ENCODE measurements at regions not wholly inside any gene's neighbourhood (a gene's known extent, or its start where the extent isn't known, plus 50 kb on each side); places are given as distances from the start of the nearest gene placed in this dataset.

GRCh38 chr7:30212701-30213111 lies 71.7 kb upstream of the ZNRF2 start:
- no TSS peak for BruUV-seq (replicated peaks)
- TF ChIP-seq CTCF (IDR thresholded peaks at IDR 0.05; ENCODE audit: insufficient read depth in 1 of 2, low read depth in 1 of 2, low read length in 1 of 2, severe bottlenecking in 1 of 2, unreplicated experiment in 1 of 2): no peak
- no peaks in the 10 kb centered on the region for H3K9me3 ChIP-seq
- no peaks in the 10 kb centered on the region for H3K36me3 ChIP-seq (ENCODE audit: control insufficient read depth, insufficient read depth, low read length)
- Mint-ChIP-seq H3K36me3 (ENCODE audit: insufficient read depth, unreplicated experiment) (no peaks in the 10 kb centered on the region), H3K27ac (ENCODE audit: unreplicated experiment) (no peak overlapping the region), H3K9me3 (ENCODE audit: unreplicated experiment) (no peaks in the 10 kb centered on the region), H3K27me3 (ENCODE audit: insufficient read depth, unreplicated experiment) (peaks cover 17% of the 10 kb centered on the region), H3K4me1 (ENCODE audit: low read depth, unreplicated experiment) (no peaks in the 10 kb centered on the region), H3K4me3 (ENCODE audit: unreplicated experiment) (no peak overlapping the region)
- H3K4me3 ChIP-seq (ENCODE audit: low read depth, low read length): no peak overlapping the region
- CTCF ChIA-PET: no interaction called here
- no peaks in the 10 kb centered on the region for H3K4me1 ChIP-seq
- no peak for DNase-seq
- POLR2A ChIA-PET: no interaction called here
- intact Hi-C loops (cut with micrococcal nuclease; ENCODE audit: unreplicated experiment): no loop called here
- no peaks in the 10 kb centered on the region for H3K27me3 ChIP-seq (replicated peaks; ENCODE audit: control insufficient read depth, insufficient read depth, low read length)

- no peak for TF ChIP-seq CTCF (IDR thresholded peaks at IDR 0.05; ENCODE audit: insufficient read depth in 1 of 2, low read depth in 1 of 2, low read length in 1 of 2, severe bottlenecking in 1 of 2, unreplicated experiment in 1 of 2)
- POLR2A ChIA-PET: no interaction called here
- Histone ChIP-seq H3K27me3 (replicated peaks; ENCODE audit: control insufficient read depth, insufficient read depth, low read length) (no peaks in the 10 kb centered on the region), H3K4me3 (ENCODE audit: low read depth, low read length) (no peak overlapping the region), H3K9me3 (no peaks in the 10 kb centered on the region), H3K36me3 (ENCODE audit: control insufficient read depth, insufficient read depth, low read length) (no peaks in the 10 kb centered on the region), H3K4me1 (no peaks in the 10 kb centered on the region)
- DNase-seq: no peak
- no TSS peak for BruUV-seq (replicated peaks)
- H3K4me1 Mint-ChIP-seq (ENCODE audit: low read depth, unreplicated experiment): no peaks in the 10 kb centered on the region
- CTCF ChIA-PET: no interaction called here
- H3K9me3 Mint-ChIP-seq (ENCODE audit: unreplicated experiment): no peaks in the 10 kb centered on the region
- H3K4me3 Mint-ChIP-seq (ENCODE audit: unreplicated experiment): no peak overlapping the region
- peaks cover 17% of the 10 kb centered on the region for H3K27me3 Mint-ChIP-seq (ENCODE audit: insufficient read depth, unreplicated experiment)
- H3K36me3 Mint-ChIP-seq (ENCODE audit: insufficient read depth, unreplicated experiment): no peaks in the 10 kb centered on the region
- intact Hi-C loops (cut with micrococcal nuclease; ENCODE audit: unreplicated experiment): no loop called here
- no peak overlapping the region for H3K27ac Mint-ChIP-seq (ENCODE audit: unreplicated experiment)
These were observed 70.8 kb upstream of the ZNRF2 start for GRCh38 chr7:30213637-30214036.

GRCh38 chr7:30214651-30215137 lies 69.7 kb upstream of the ZNRF2 start:
- CTCF ChIA-PET: no interaction called here
- H3K27ac Mint-ChIP-seq (ENCODE audit: unreplicated experiment): no peak overlapping the region
- TF ChIP-seq CTCF (IDR thresholded peaks at IDR 0.05; ENCODE audit: insufficient read depth in 1 of 2, low read depth in 1 of 2, low read length in 1 of 2, severe bottlenecking in 1 of 2, unreplicated experiment in 1 of 2): no peak
- Histone ChIP-seq H3K36me3 (ENCODE audit: control insufficient read depth, insufficient read depth, low read length) (no peaks in the 10 kb centered on the region), H3K27me3 (replicated peaks; ENCODE audit: control insufficient read depth, insufficient read depth, low read length) (no peaks in the 10 kb centered on the region), H3K9me3 (no peaks in the 10 kb centered on the region), H3K4me3 (ENCODE audit: low read depth, low read length) (no peak overlapping the region), H3K4me1 (no peaks in the 10 kb centered on the region)
- peaks cover 4% of the 10 kb centered on the region for H3K9me3 Mint-ChIP-seq (ENCODE audit: unreplicated experiment)
- H3K27me3 Mint-ChIP-seq (ENCODE audit: insufficient read depth, unreplicated experiment): peaks cover 17% of the 10 kb centered on the region
- no peaks in the 10 kb centered on the region for H3K36me3 Mint-ChIP-seq (ENCODE audit: insufficient read depth, unreplicated experiment)
- no TSS peak for BruUV-seq (replicated peaks)
- intact Hi-C loops (cut with micrococcal nuclease; ENCODE audit: unreplicated experiment): no loop called here
- H3K4me3 Mint-ChIP-seq (ENCODE audit: unreplicated experiment): no peak overlapping the region
- DNase-seq: no peak
- POLR2A ChIA-PET: no interaction called here
- no peaks in the 10 kb centered on the region for H3K4me1 Mint-ChIP-seq (ENCODE audit: low read depth, unreplicated experiment)
